Stimulated activated CD8-positive, alpha-beta memory T cell treated with anti-CD3 and anti-CD28 coated beads, Interleukin-12 subunit alpha, Interleukin-12 subunit beta, amount 100 ng/mL, for 4 hours (primary cell): ENCODE measurements at regions not wholly inside any gene's neighbourhood (a gene's known extent, or its start where the extent isn't known, plus 50 kb on each side); places are given as distances from the start of the nearest gene placed in this dataset.
"Not testable (repeated sequence)": the region's sequence is repeated elsewhere in the genome, so short reads cannot be mapped to it uniquely, and the experiment has no call there.

Experiments used
- DNase-seq: peaks from one replicate; pipeline ENCODE4 v3.0.0-alpha.2; 2020; ENCODE audit warnings: low read depth

GRCh38 chr16:88305176-88305575 is 77.6 kb upstream of the ZNF469 start:
- DNase-seq: no peak

- no peak for DNase-seq
Observed at GRCh38 chr16:88306411-88306810, 76.3 kb upstream of the ZNF469 start.

- no peak for DNase-seq
Observed at GRCh38 chr16:88306860-88307545, 75.8 kb upstream of the ZNF469 start.

- no peak for DNase-seq
Observed at GRCh38 chr16:88308441-88309173, 74.2 kb upstream of the ZNF469 start.

- no peak for DNase-seq
Observed at GRCh38 chr16:88309174-88309907, 73.4 kb upstream of the ZNF469 start.

GRCh38 chr16:88309908-88310265 is 72.9 kb upstream of the ZNF469 start:
- DNase-seq: no peak

- DNase-seq: no peak
Observed at GRCh38 chr16:88310796-88311605, 71.8 kb upstream of the ZNF469 start.

- not testable (repeated sequence) for DNase-seq
Observed at GRCh38 chr16:88311860-88312259, 70.9 kb upstream of the ZNF469 start.

- DNase-seq: no peak
Observed at GRCh38 chr16:88312732-88313131, 70.0 kb upstream of the ZNF469 start.

- no peak for DNase-seq
Observed at GRCh38 chr16:88314991-88315542, 67.7 kb upstream of the ZNF469 start.

GRCh38 chr16:88315543-88316105 is 67.1 kb upstream of the ZNF469 start:
- DNase-seq: no peak

- no peak for DNase-seq
Observed at GRCh38 chr16:88316151-88316550, 66.6 kb upstream of the ZNF469 start.

- DNase-seq: no peak
Observed at GRCh38 chr16:88316941-88317612, 65.7 kb upstream of the ZNF469 start.

- DNase-seq: no peak
Observed at GRCh38 chr16:88317613-88317965, 65.2 kb upstream of the ZNF469 start.

GRCh38 chr16:88318051-88318450 is 64.7 kb upstream of the ZNF469 start:
- no peak for DNase-seq

- no peak for DNase-seq
Observed at GRCh38 chr16:88318521-88318920, 64.2 kb upstream of the ZNF469 start.

GRCh38 chr16:88319116-88319965 is 63.4 kb upstream of the ZNF469 start:
- DNase-seq: no peak

GRCh38 chr16:88320947-88321634 is 61.7 kb upstream of the ZNF469 start:
- no peak for DNase-seq
